Right lobe of liver (tissue), 6 donors: ENCODE measurements at regions not wholly inside any gene's neighbourhood (a gene's known extent, or its start where the extent isn't known, plus 50 kb on each side); places are given as distances from the start of the nearest gene placed in this dataset.

Experiments used
- ATAC-seq, 4 donors: fragments of 200-7000 bp; cut with Tn5 transposase; one replicate each; pipeline ENCODE4 v1.9.1; 2020; ENCODE audit warnings: mild to moderate bottlenecking in 4 of 4, moderate library complexity in 4 of 4
- DNase-seq, 3 donors: peaks; one replicate each; pipeline ENCODE4 v3.0.0-alpha.2; 2020
- H3K27ac ChIP-seq, 3 donors: fragments of 200-600 bp; one replicate each; pipeline ENCODE4 v1.8.0; 2022
- H3K27me3 ChIP-seq, 2 donors: fragments of 200-600 bp; one replicate each; pipeline ENCODE4 v1.8.0; 2022
- H3K36me3 ChIP-seq, 4 donors: fragments of 200-600 bp; sonication (generic) in 1 of 4; one replicate each; pipeline versions ENCODE4 v1.5.1 to v1.8.0; 2017 to 2022; ENCODE audit warnings: control low read depth in 1 of 4
- H3K4me1 ChIP-seq, 4 donors: fragments of 200-600 bp; sonication (generic) in 1 of 4; one replicate each; pipeline versions ENCODE4 v1.5.1 to v1.8.0; 2017 to 2022; ENCODE audit warnings: control low read depth in 1 of 4
- H3K4me3 ChIP-seq, 3 donors: fragments of 200-600 bp; one replicate each; pipeline ENCODE4 v1.8.0; 2022
- H3K9me3 ChIP-seq, 4 donors: fragments of 200-600 bp; sonication (generic) in 1 of 4; one replicate each; pipeline versions ENCODE4 v1.5.1 to v1.8.0; 2017 to 2022; ENCODE audit warnings: control low read depth in 1 of 4
- CTCF ChIP-seq, 4 donors: fragments of 200-600 bp in 3 of 4; fragments of 450-650 bp in 1 of 4; IDR thresholded peaks; one replicate each; pipeline versions ENCODE4 v1.5.1 to v1.8.0; 2016 to 2022; ENCODE audit warnings: antibody characterized with exemption in 4 of 4, mild to moderate bottlenecking in 2 of 4
- POLR2A ChIP-seq: fragments of 450-650 bp; IDR thresholded peaks from one replicate; pipeline ENCODE4 v1.6.1; 2017; ENCODE audit warnings: antibody characterized with exemption, mild to moderate bottlenecking
- WGBS: methylation state at CpG from one replicate; pipeline ENCODE4 v1.1.6; 2018; ENCODE audit warnings: low coverage, low lambda C conversion rate; ENCODE audit not compliant: insufficient coverage; ENCODE audit errors: missing lambda C conversion rate; 5-methylcytosine and 5-hydroxymethylcytosine counted together
- intact Hi-C, 2 donors: fragments of 100-400 bp; cut with DNase I; formaldehyde crosslinking; loops; one replicate each; pipeline versions ENCODE4 v1.11.2 to v1.14.1; 2022
- donor health status: DM: no; HTN: yes; CAD: no.
- donor health status: DM: no; HTN: no; CAD: no.
- donor health status: DM: no; HTN: no; CAD: no.
- donor health status: DM: no; HTN: yes; CAD: no.
- donor health status: DM: no; HTN: yes; CAD: no.

GRCh38 chr5:20113031-20113715 is 125.2 kb upstream of the CDH18 start:
- TF ChIP-seq POLR2A (no peak), CTCF (IDR thresholded peaks at IDR 0.05) (no peak)
- 37% methylated on average over 2 of the region's 2 CpGs for whole genome bisulfite sequencing
- ATAC-seq (no peak), DNase-seq (no peak)
- Histone ChIP-seq H3K4me1 (no peaks in the 10 kb centered on the region), H3K27me3 (no peaks in the 10 kb centered on the region), H3K9me3 (no peaks in the 10 kb centered on the region), H3K36me3 (no peaks in the 10 kb centered on the region), H3K4me3 (no peak overlapping the region), H3K27ac (no peak overlapping the region)
- intact Hi-C loops: no loop called here

- no peak overlapping the region for H3K27ac ChIP-seq
- no peaks in the 10 kb centered on the region for H3K36me3 ChIP-seq
- no peaks in the 10 kb centered on the region for H3K27me3 ChIP-seq
- H3K4me3 ChIP-seq: no peak overlapping the region
- no peaks in the 10 kb centered on the region for H3K9me3 ChIP-seq
- DNase-seq (no peak), ATAC-seq (no peak)
- intact Hi-C loops: no loop called here
- H3K4me1 ChIP-seq: no peaks in the 10 kb centered on the region
- TF ChIP-seq POLR2A (no peak), CTCF (IDR thresholded peaks at IDR 0.05) (no peak)
- 36% methylated on average over 5 of the region's 5 CpGs for WGBS
These were observed 121.3 kb upstream of the CDH18 start for GRCh38 chr5:20109326-20109725.

- no peak overlapping the region for H3K4me3 ChIP-seq
- no peak for TF ChIP-seq CTCF (IDR thresholded peaks at IDR 0.05)
- TF ChIP-seq POLR2A: no peak
- H3K36me3 ChIP-seq: no peaks in the 10 kb centered on the region
- H3K4me1 ChIP-seq: no peaks in the 10 kb centered on the region
- no peaks in the 10 kb centered on the region for H3K27me3 ChIP-seq
- H3K27ac ChIP-seq: no peak overlapping the region
- ATAC-seq: no peak
- H3K9me3 ChIP-seq: no peaks in the 10 kb centered on the region
- intact Hi-C loops: no loop called here
- no peak for DNase-seq
- 32% methylated on average over 5 of the region's 5 CpGs for WGBS
These were observed 117.9 kb upstream of the CDH18 start for GRCh38 chr5:20105915-20106314.

- whole genome bisulfite sequencing: 53% methylated on average over 7 of the region's 7 CpGs
- no peak for TF ChIP-seq CTCF (IDR thresholded peaks at IDR 0.05)
- no peak for TF ChIP-seq POLR2A
- ATAC-seq (no peak), DNase-seq (no peak)
- no peak overlapping the region for H3K27ac ChIP-seq
- no peaks in the 10 kb centered on the region for H3K27me3 ChIP-seq
- intact Hi-C loops: no loop called here
- H3K4me1 ChIP-seq: no peaks in the 10 kb centered on the region
- H3K36me3 ChIP-seq: no peaks in the 10 kb centered on the region
- no peak overlapping the region for H3K4me3 ChIP-seq
- no peaks in the 10 kb centered on the region for H3K9me3 ChIP-seq
These were observed 114.3 kb upstream of the CDH18 start for GRCh38 chr5:20102293-20102692.

GRCh38 chr5:20098694-20099093 is 110.7 kb upstream of the CDH18 start:
- Histone ChIP-seq H3K27ac (no peak overlapping the region), H3K27me3 (no peaks in the 10 kb centered on the region), H3K9me3 (no peaks in the 10 kb centered on the region), H3K36me3 (no peaks in the 10 kb centered on the region), H3K4me3 (no peak overlapping the region), H3K4me1 (no peaks in the 10 kb centered on the region)
- ATAC-seq (no peak), DNase-seq (no peak)
- no peak for TF ChIP-seq POLR2A
- TF ChIP-seq CTCF (IDR thresholded peaks at IDR 0.05): no peak
- intact Hi-C loops: no loop called here
- WGBS: 28% methylated on average over 1 of the region's 1 CpG
